Skeletal muscle tissue (tissue), 3 donors: ENCODE measurements at regions not wholly inside any gene's neighbourhood (a gene's known extent, or its start where the extent isn't known, plus 50 kb on each side); places are given as distances from the start of the nearest gene placed in this dataset.
A peak's percentile ranks its signal among the peaks of the same experiment; 100 is the strongest.
"Not testable (repeated sequence)": the region's sequence is repeated elsewhere in the genome, so short reads cannot be mapped to it uniquely, and the experiment has no call there.

Experiments used
- H3K27ac ChIP-seq: one replicate; pipeline ENCODE4 v1.7.0; 2013; ENCODE audit warnings: mild to moderate bottlenecking, low read depth, low read length, inconsistent platforms
- H3K27me3 ChIP-seq, 3 donors: one replicate each; pipeline ENCODE4 v1.7.0; 2013; ENCODE audit warnings: low read length in 3 of 3; ENCODE audit not compliant: control insufficient read depth in 3 of 3, insufficient read depth in 3 of 3
- H3K36me3 ChIP-seq, 3 donors: one replicate each; pipeline ENCODE4 v1.7.0; 2013; ENCODE audit warnings: low read length in 3 of 3; ENCODE audit not compliant: control insufficient read depth in 3 of 3, insufficient read depth in 3 of 3
- H3K4me1 ChIP-seq, 3 donors: one replicate each; pipeline ENCODE4 v1.7.0; 2013; ENCODE audit warnings: low read length in 3 of 3, mild to moderate bottlenecking in 3 of 3; ENCODE audit not compliant: control insufficient read depth in 3 of 3, insufficient read depth in 3 of 3
- H3K4me3 ChIP-seq, 3 donors: one replicate each; pipeline ENCODE4 v1.7.0; 2013; ENCODE audit warnings: low read length in 3 of 3
- H3K9ac ChIP-seq, 3 donors: one replicate each; pipeline ENCODE4 v1.7.0; 2013; ENCODE audit warnings: low read length in 3 of 3, mild to moderate bottlenecking in 3 of 3, moderate library complexity in 2 of 3, low read depth in 1 of 3
- H3K9me3 ChIP-seq, 3 donors: one replicate each; pipeline ENCODE4 v1.7.0; 2013; ENCODE audit warnings: low read length in 3 of 3; ENCODE audit not compliant: control insufficient read depth in 3 of 3
- donor health status: Osteomylitis.

DNA sequence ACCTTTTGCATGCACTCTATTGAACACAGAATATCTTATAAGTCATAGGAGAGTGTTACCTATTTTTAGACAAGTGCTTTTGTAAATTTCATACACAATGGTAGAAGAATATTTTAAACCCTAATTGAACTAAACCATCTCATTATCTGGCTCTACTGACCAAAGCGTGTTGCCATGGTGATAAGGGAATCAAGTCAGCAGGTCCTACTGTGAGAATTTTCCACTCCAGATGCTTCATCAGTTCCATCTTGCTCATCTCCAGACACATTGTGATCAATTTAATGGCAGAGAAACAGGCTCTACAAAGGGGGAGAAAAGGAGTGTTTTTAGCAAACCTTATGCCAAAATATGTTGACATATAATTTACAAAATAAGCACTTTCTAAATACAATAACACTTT is 621.9 kb upstream of the GHITM start:
- Histone ChIP-seq H3K4me1 (no peaks in the 10 kb centered on the region), H3K27ac (no peak overlapping the region), H3K9me3 (no peaks in the 10 kb centered on the region), H3K27me3 (no peaks in the 10 kb centered on the region), H3K4me3 (no peak overlapping the region), H3K36me3 (no peaks in the 10 kb centered on the region), H3K9ac (no peak overlapping the region)

- Histone ChIP-seq H3K4me1 (no peaks in the 10 kb centered on the region), H3K4me3 (no peak overlapping the region), H3K36me3 (no peaks in the 10 kb centered on the region), H3K9ac (no peak overlapping the region), H3K27ac (no peak overlapping the region), H3K27me3 (no peaks in the 10 kb centered on the region), H3K9me3 (no peaks in the 10 kb centered on the region)
Measured at GRCh38 chr10:83518779-83519178, 620.5 kb upstream of the GHITM start.

DNA sequence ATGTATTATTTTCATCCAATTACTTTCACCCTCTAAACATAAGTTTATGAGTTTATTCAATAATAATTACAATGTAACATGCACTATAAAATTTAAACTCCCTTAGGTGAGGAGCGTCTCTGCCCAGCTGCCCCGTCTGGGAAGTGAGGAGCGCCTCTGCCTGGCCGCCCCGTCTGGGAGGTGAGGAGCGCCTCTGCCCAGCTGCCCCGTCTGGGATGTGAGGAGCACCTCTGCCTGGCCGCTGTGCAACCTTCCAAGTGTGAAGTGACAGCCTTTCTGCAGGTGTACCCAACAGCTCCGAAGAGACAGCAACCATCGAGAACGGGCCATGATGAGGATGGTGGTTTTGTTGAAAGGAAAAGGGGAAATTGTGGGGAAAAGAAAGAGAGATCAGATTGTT is 618.9 kb upstream of the GHITM start:
- not testable (repeated sequence) for H3K36me3 ChIP-seq, H3K27me3 ChIP-seq, H3K9me3 ChIP-seq, H3K4me3 ChIP-seq, H3K4me1 ChIP-seq, H3K9ac ChIP-seq, H3K27ac ChIP-seq

- H3K9me3 ChIP-seq = peaks cover 0 to 7% (median 3%) of the 10 kb centered on the region in 3 donors
- H3K27me3 ChIP-seq = no peaks in the 10 kb centered on the region
- H3K27ac ChIP-seq = peak overlapping the region; percentile 18
- H3K4me3 ChIP-seq = no peak overlapping the region
- no peaks in the 10 kb centered on the region for H3K36me3 ChIP-seq
- H3K4me1 ChIP-seq = no peaks in the 10 kb centered on the region
- H3K9ac ChIP-seq = no peak overlapping the region
Measured at GRCh38 chr10:83522456-83522855, 616.9 kb upstream of the GHITM start.

GRCh38 chr10:83522881-83523386 is 616.4 kb upstream of the GHITM start:
- Histone ChIP-seq H3K4me3 (no peak overlapping the region), H3K4me1 (no peaks in the 10 kb centered on the region), H3K9me3 (peaks cover 0 to 8% (median 3%) of the 10 kb centered on the region in 3 donors), H3K27me3 (no peaks in the 10 kb centered on the region), H3K36me3 (no peaks in the 10 kb centered on the region), H3K9ac (no peak overlapping the region), H3K27ac (no peak overlapping the region)

- Histone ChIP-seq H3K27me3 (no peaks in the 10 kb centered on the region), H3K9ac (no peak overlapping the region), H3K9me3 (peaks cover 0 to 8% (median 3%) of the 10 kb centered on the region in 3 donors), H3K4me3 (no peak overlapping the region), H3K4me1 (no peaks in the 10 kb centered on the region), H3K27ac (no peak overlapping the region), H3K36me3 (no peaks in the 10 kb centered on the region)
Measured at GRCh38 chr10:83527934-83528333, 611.4 kb upstream of the GHITM start.

DNA sequence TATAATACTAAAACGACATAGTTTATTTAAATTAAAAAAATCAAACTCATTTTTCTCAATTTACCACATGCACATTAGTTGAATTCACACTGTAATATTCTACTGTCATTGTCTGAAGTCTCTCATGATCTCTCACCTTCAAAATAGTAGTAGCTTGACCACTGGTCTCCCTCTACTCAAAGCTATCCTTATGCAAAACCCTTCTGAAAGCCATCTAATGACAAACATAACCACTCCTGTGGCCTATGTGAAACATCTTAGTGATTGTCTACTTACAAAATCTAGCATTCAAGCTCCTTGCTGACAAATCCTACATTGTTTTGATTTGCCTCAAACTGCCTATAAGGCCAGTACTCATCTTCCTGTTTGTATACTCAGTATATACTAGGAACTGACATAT is 606.0 kb upstream of the GHITM start:
- Histone ChIP-seq H3K9ac (no peak overlapping the region), H3K9me3 (no peaks in the 10 kb centered on the region), H3K27me3 (no peaks in the 10 kb centered on the region), H3K27ac (no peak overlapping the region), H3K4me1 (no peaks in the 10 kb centered on the region), H3K4me3 (no peak overlapping the region), H3K36me3 (no peaks in the 10 kb centered on the region)

- Histone ChIP-seq H3K9me3 (no peaks in the 10 kb centered on the region), H3K27ac (no peak overlapping the region), H3K9ac (no peak overlapping the region), H3K4me1 (no peaks in the 10 kb centered on the region), H3K4me3 (no peak overlapping the region), H3K27me3 (no peaks in the 10 kb centered on the region), H3K36me3 (no peaks in the 10 kb centered on the region)
Measured at GRCh38 chr10:83536426-83536825, 602.9 kb upstream of the GHITM start.

GRCh38 chr10:83538047-83538446 is 601.3 kb upstream of the GHITM start:
- Histone ChIP-seq H3K4me3 (no peak overlapping the region), H3K9ac (no peak overlapping the region), H3K9me3 (no peaks in the 10 kb centered on the region), H3K27ac (no peak overlapping the region), H3K4me1 (peaks cover 0 to 3% (median 0%) of the 10 kb centered on the region in 3 donors), H3K36me3 (no peaks in the 10 kb centered on the region), H3K27me3 (no peaks in the 10 kb centered on the region)

DNA sequence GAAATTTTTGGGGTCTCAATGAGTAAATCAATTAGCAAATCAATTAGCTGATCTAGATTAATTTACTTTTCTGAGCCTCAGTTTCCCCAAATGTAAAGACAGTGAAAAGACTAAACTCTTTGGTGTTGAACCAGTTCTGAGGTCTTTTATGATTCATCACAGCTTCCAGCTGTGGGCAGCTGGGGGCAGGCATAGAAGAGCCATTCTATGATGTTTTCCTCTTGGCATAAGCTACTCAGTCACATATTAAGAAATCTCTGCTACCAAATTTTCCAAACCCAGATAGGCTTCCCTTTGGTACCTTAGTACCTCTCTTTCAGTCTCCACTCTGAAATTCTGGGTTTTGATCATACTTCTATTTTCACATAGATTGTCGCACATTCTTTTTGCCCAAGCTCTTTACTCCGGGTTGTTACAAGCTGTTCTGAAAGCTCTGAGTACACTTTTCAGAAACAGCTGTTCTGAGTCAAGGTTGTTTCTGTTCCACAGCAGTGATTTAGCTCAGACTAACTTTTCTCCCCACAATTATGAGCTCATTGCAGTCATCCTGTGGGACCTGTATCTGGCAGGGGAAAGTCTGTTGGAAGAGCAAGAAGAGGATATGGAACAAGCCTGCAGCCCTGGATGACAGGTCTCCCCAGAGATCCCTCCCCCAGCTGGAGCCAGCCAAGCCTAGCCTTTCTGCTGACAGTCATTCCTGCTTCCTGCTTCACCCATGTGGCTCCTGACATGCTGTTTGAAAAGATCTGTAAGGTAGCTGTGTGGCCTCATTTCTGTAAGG is 599.6 kb upstream of the GHITM start:
- Histone ChIP-seq H3K4me3 (no peak overlapping the region), H3K36me3 (no peaks in the 10 kb centered on the region), H3K9me3 (no peaks in the 10 kb centered on the region), H3K27me3 (no peaks in the 10 kb centered on the region), H3K9ac (no peak overlapping the region), H3K27ac (peak overlapping the region; percentile 45), H3K4me1 (peaks cover 0 to 6% (median 0%) of the 10 kb centered on the region in 3 donors)
